ENCODE measurements at regions not wholly inside any gene's neighbourhood (a gene's known extent, or its start where the extent isn't known, plus 50 kb on each side); places are given as distances from the start of the nearest gene placed in this dataset.
A peak's percentile ranks its signal among the peaks of the same experiment; 100 is the strongest.

DNA sequence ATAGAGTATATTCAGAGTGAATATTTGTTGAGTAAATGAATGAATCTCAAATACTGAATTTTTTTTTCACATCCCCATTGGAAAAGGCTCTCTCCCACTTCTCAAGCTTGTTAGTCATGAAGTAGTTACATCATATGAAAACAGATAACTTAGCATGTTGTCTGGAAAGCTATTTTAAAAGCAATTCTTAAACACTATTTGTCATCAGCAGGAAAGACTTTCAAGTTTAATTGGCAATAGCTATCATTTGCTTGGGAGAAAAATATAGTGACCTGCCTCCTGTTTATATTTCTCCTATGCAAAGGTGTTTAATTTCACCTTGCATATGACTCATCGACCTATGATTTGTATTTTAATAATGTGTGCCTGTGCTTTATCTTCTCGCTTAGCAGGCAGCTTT, 499.8 kb upstream of the GRIA1 start:
- DNase-seq: peak in 1 of 51 donors; percentile 37

DNA sequence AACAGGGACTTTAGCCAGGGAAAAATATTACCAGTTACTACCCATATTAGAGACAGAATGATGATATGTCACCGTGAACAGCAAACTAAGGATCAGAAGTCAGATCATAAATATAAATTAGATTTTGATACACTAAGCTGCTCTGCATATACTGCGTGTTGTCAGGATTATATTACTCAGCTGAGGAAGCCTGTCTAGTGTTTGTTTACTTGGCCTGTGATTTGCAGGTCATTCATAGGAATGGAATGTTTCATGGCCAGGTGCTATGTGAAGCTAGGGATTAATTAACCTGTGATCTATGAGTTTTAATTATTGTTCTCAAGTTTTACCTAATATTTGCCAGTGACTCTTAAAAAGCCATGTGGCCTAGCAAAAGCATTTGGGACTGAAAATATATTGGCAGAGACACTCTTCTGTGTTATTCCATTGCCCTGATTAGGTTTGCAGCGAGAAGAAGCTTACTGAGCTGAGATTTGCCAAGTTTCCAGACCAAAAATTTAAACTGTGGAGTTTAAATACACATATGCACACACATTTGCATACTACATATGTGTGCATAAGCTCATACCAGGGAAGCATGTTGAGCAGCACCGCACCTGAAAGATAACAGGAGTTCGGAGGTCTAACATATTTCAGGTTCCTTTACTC, 496.3 kb upstream of the GRIA1 start:
- DNase-seq: no peak

DNA sequence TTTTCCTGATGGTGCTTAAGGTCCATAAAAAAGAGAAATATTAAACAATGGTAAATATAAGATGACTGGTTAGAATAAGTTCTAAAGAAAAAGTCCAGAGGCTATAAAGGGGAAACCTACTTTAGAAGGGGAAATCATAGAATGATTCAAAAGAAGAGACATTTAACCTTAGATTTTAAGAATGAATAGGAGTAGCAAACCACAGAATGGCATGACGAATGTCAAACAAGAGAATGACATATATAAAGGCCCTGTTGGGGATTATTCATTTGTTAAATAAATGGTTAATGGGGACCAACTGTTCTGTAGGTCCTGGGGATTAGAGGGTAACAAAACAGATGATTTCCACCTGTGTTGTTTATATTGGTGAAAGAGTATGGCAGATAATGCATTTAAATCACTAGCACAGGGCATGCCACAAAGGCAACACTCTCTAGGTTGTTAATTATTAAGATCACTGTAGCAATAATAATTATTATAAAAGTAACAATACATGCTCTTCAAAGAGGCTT, 495.2 kb upstream of the GRIA1 start:
- DNase-seq: no peak

- DNase-seq: no peak
These were observed 484.8 kb upstream of the GRIA1 start for GRCh38 chr5:153005711-153006110.

DNA sequence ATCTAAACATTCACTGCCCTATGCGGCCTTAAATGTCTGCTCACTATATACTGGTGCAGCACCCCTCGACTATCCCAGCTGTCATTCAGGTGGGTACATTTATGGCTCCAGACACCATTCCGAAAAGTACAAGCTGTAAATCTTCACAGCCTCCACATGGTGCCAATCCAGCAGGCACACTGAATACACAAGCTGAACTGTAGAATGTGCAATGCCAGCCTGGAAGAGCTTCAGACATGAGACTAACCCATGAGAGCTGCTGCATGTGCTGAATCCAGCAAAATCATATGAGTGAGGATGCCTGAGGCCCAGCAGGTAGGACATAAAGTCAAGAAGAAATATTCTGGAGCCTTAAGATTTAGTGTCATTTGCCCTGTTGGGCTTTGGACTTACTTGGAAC, 483.8 kb upstream of the GRIA1 start:
- no peak for DNase-seq

GRCh38 chr5:153014194-153014593, 476.3 kb upstream of the GRIA1 start:
- no peak for DNase-seq

DNA sequence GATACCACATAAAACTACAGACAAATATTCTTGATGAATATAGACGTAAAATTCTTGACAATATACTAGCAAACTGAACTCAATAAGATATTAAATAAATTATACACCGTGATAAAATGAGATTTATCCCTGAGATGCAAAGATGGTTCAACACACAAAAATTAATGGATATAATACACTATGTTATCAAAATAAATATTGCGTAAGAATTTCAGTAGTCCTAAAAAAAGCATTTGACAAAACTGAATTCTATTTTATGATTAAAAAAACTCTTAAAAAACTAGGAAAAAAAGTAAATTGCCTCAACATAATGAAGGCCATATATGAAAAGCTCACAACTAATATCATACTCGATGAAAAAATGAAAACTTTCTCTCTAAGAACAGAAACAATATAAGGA, 472.3 kb upstream of the GRIA1 start:
- no peak for DNase-seq

GRCh38 chr5:153030755-153031725, 459.4 kb upstream of the GRIA1 start:
- DNase-seq: no peak

DNA sequence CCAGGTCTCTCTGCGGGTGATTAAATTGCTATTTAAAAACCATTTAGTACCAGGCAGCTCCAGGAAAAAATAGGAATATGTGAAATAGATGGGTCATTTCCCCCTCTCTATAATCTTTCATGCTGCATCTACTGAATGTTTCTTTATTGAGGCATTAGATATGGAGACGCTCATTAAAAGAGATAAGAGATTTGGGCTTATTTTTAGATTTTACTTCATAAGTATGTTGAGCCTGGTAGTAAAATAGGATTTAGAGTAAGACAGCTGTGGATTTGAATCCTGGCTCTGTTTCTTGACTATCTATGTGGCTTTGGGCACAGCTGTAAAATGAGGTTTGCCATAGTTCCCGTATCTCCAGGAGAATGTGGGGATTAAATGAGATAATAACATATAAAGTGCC, 451.0 kb upstream of the GRIA1 start:
- no peak for DNase-seq

DNA sequence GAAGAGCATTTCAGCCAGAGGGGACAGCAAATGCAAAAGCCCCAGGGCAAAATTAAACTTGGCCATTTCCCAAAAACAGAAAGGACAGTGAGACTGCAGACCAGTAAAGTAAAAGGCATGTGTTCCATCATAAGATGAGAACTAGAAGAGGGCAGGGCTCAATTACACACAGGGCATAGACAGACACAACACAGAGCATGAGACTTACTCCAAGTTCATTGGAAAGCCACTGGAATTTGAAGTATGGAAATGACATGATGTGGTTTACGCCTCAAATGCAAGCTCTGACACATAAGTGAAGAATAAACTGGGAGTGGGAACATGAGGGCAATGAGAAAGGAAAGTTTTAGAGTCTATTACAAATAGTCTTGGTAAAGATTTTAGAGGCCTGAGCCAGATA, 446.6 kb upstream of the GRIA1 start:
- DNase-seq: no peak

GRCh38 chr5:153050496-153051179, 439.8 kb upstream of the GRIA1 start:
- no peak for DNase-seq

- DNase-seq: no peak
These were observed 424.2 kb upstream of the GRIA1 start for GRCh38 chr5:153066281-153066680.

DNA sequence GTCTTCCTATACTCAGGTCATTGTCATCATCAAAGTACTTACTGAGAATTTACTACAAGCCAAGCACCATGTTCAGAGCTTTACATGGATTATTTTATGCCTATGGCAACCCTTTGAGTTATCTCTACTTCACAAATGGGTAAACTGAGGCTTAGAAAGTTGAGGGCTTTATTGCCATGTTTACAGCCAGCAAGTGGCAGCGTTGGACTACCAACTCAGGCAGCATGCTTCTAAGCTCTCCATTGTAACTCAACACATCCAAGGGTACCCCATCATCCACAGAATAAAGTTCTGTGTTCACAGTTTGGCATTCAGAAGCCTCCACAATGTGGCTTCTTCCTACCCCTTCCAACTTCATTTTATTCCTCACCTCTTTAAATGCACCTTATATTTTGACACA, 422.6 kb upstream of the GRIA1 start:
- DNase-seq: no peak

- no peak for DNase-seq
These were observed 411.1 kb upstream of the GRIA1 start for GRCh38 chr5:153079396-153079795.

- peak in 1 of 51 donors; percentile 2 for DNase-seq
These were observed 409.5 kb upstream of the GRIA1 start for GRCh38 chr5:153080940-153081339.

DNA sequence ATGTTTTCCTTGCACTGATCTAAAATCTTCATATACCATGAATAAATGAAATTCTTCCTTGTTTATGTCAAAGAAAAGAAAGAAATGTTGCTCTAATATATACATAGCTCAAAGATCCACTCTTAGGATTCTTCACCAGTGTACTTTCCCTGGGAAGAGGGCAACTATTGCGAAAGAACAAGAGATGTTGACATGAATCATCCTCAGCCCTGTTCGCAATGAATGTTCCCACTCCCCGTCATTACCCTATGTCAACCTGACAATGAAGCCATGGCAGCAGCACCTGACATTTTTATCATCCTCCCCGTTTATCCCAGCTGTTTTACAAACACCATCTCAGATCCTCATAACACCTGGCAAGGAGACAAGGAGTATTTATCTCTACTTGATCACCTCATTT, 409.1 kb upstream of the GRIA1 start:
- no peak for DNase-seq

- no peak for DNase-seq
These were observed 406.0 kb upstream of the GRIA1 start for GRCh38 chr5:153084511-153084910.

GRCh38 chr5:153086486-153086885, 404.0 kb upstream of the GRIA1 start:
- no peak for DNase-seq

DNA sequence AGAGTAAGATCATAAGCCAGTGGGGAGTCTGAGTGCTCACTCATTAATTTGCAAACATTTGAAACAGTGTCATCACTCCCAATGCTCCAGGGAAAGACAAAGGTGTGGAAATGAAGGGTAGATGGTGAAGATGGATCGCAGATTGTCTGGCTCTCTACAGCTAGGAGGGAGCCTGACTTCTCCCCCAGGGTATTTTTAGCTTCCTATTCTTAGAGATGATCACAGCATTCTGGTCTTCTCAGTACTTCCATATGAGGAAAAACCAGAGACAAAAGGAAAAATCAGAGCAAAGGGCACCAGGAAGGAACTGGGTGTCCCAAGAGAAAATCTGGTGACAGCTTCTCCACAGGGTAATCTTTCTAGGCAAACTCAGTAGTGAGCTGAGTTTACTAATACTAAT, 401.9 kb upstream of the GRIA1 start:
- DNase-seq: no peak

DNA sequence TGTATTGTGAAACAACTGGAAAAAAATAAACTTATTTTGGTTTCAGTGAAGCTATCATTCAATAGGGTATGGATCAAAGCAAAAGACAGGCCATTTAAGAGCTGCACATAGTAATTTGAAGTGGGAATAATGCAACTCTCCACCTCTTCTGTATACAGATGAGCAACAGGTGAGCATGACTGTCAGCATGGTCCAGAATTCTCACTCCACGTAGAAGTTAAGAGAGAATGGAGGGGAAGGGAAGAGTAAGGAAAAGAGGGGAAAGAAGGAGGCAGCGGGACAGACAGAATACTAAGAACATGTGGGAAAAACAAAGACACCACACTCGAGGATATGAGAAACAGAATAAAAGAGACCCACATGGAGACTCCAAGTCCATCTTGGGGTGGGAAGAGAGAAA, 396.1 kb upstream of the GRIA1 start:
- DNase-seq: no peak

DNA sequence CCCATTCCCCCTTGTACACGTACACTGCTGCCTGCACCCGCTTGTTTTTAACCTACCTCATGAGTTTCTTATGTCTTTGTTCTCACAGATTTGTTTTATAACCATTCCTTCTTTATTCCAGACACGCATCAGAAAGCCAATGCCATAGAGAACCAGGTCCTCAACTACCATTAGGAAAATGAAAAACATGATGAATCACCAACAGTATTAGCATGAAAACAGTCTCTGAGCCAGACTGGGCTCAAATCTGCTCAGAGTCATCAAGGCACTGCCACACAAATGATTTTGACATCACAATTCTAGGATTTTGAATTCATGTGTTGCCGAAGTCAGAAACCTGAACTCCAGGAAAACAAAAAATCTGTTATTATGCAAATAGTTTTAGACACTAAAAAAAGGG, 394.1 kb upstream of the GRIA1 start:
- DNase-seq: no peak

GRCh38 chr5:153099328-153099727, 391.1 kb upstream of the GRIA1 start:
- DNase-seq: no peak
